IgD-negative memory B cell (primary cell): ENCODE measurements at regions not wholly inside any gene's neighbourhood (a gene's known extent, or its start where the extent isn't known, plus 50 kb on each side); places are given as distances from the start of the nearest gene placed in this dataset.
"Not testable (repeated sequence)": the region's sequence is repeated elsewhere in the genome, so short reads cannot be mapped to it uniquely, and the experiment has no call there.

Experiments
- H3K27ac Mint-ChIP-seq, 3 donors: one replicate each; pipeline ENCODE4 v1.8.0; 2020 to 2022; ENCODE audit warnings: mild to moderate bottlenecking in 3 of 3, mixed read lengths in 3 of 3, moderate library complexity in 1 of 3
- H3K27me3 Mint-ChIP-seq: one replicate; pipeline ENCODE4 v1.8.0; 2021; ENCODE audit warnings: mixed read lengths
- H3K36me3 Mint-ChIP-seq: one replicate; pipeline ENCODE4 v1.8.0; 2020; ENCODE audit warnings: mild to moderate bottlenecking, mixed read lengths
- H3K4me1 Mint-ChIP-seq, 3 donors: one replicate each; pipeline ENCODE4 v1.8.0; 2020 to 2022; ENCODE audit warnings: mixed read lengths in 3 of 3, mild to moderate bottlenecking in 1 of 3
- H3K4me3 Mint-ChIP-seq, 4 donors: one replicate each; pipeline ENCODE4 v1.8.0; 2020 to 2022; ENCODE audit warnings: mild to moderate bottlenecking in 4 of 4, mixed read lengths in 4 of 4, moderate library complexity in 3 of 4
- H3K9me3 Mint-ChIP-seq, 3 donors: one replicate each; pipeline ENCODE4 v1.8.0; 2020 to 2021; ENCODE audit warnings: mixed read lengths in 3 of 3, mild to moderate bottlenecking in 1 of 3

DNA sequence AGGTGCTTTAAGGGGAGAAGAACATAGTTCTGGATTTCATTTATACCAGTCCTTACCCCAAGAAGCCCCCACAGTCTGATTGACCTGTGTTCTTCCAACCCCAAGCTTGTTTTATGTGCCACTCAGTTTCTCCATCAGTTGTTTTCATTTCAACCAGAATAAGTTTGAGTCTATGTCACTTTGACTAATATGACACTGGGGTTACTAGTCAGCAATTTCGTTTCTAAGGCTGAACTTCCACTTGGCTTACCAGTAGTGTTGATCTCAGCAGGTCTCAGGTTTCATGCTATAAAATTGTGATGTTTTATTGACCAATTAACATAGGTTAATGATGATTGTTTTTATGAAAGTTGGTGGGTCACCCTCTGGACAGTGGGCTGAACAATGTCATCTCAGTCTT is 84.8 kb downstream of the TRIM43 start:
- not testable (repeated sequence) for H3K36me3 Mint-ChIP-seq

DNA sequence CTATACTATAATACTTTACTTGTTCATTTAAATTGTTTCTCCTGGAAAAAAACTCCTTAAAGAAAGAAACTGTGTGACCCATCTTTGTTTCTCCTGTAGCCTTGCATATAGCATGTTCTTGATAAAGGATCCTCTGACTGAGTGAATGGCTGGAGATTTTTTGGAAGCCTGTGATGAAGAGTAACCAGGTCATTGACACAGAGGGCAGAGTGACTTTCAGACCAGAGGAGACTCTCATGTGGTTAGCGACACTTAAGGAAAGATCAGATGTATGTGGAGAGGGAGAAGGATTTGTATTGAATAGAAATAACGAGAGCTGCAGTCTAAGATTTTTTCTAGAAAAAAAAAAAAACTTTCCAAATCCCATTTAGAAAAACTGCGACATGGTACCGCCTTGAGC is 85.5 kb downstream of the TRIM43 start:
- H3K9me3 Mint-ChIP-seq, result no peaks in the 10 kb centered on the region
- no peak overlapping the region for H3K4me3 Mint-ChIP-seq
- H3K4me1 Mint-ChIP-seq, result no peaks in the 10 kb centered on the region
- peaks cover 3% of the 10 kb centered on the region for H3K36me3 Mint-ChIP-seq
- peaks cover 19% of the 10 kb centered on the region for H3K27me3 Mint-ChIP-seq
- H3K27ac Mint-ChIP-seq, result no peak overlapping the region

More for the DNA sequence above, 84.8 kb downstream of the TRIM43 start:
- H3K4me3 Mint-ChIP-seq, H3K9me3 Mint-ChIP-seq, H3K4me1 Mint-ChIP-seq, H3K27ac Mint-ChIP-seq: not testable (repeated sequence)
- peaks cover 14% of the 10 kb centered on the region for H3K27me3 Mint-ChIP-seq

DNA sequence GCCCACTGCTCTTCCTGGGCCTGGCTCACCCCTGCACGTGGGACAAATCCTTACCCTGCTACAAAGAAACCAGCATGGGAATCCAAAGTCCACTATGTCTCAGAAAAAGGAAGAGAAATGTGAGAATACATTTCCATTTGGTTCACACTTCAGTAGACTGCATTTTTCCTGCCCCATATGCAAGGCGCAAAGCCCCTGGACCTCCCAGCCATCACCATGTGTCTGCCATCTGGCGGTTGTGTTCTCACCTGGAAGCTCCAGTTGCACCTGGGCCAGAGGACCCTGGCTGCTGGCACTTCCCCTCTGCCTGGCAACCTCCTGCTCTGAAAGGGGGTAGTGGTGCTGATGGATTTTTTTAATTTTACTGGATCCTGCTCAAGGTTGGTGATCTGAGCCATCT is 86.0 kb downstream of the TRIM43 start:
- H3K27me3 Mint-ChIP-seq, result peaks cover 23% of the 10 kb centered on the region
- not testable (repeated sequence) for H3K36me3 Mint-ChIP-seq, H3K4me1 Mint-ChIP-seq, H3K9me3 Mint-ChIP-seq, H3K27ac Mint-ChIP-seq, H3K4me3 Mint-ChIP-seq

DNA sequence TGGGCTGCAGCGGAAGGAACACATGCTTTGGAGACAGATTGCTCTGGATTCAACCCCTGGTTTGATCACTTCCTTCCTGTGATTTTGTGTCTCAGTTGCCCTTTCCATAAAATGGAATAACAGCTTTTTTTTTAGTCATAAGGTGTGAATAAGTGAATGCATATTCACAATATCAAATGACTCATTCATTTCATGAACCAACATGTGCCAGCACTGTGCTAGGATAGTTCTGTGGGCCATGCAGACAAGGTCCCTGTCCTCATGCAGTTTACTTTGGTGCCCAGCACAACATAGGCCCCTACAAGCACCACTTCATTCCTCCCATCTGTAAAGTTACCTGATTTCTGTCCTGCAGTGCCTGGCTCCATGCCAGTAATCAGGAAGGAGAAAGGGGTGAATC is 89.4 kb downstream of the TRIM43 start:
- H3K27me3 Mint-ChIP-seq, result peaks cover 21% of the 10 kb centered on the region
- H3K4me3 Mint-ChIP-seq, H3K36me3 Mint-ChIP-seq, H3K27ac Mint-ChIP-seq, H3K4me1 Mint-ChIP-seq, H3K9me3 Mint-ChIP-seq: not testable (repeated sequence)

DNA sequence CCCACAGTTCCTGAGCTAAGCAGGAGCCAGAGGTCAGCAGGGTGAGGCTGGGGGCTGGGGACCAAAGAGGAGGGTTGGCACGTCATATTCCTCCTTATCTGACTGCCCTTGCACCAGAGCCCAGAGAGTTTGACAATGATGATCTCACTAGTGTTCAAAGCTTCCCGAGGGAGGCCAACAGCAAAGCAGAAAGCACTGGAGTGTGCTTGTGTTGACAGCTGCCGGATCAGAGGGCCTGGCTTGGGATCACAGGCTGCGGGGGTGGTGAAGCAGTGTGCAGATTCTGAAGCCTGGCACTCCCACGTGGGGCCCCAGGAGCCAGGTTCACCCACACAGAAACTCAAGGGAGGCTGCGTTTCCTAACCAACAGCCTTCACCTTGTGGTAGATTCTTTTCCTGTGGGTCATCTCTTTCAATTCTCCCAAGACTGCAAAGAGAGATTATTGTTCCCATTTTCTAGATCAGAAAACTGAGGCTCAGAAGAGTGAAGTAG is 89.8 kb downstream of the TRIM43 start:
- not testable (repeated sequence) for H3K4me3 Mint-ChIP-seq, H3K4me1 Mint-ChIP-seq, H3K9me3 Mint-ChIP-seq, H3K36me3 Mint-ChIP-seq, H3K27ac Mint-ChIP-seq
- peaks cover 21% of the 10 kb centered on the region for H3K27me3 Mint-ChIP-seq

DNA sequence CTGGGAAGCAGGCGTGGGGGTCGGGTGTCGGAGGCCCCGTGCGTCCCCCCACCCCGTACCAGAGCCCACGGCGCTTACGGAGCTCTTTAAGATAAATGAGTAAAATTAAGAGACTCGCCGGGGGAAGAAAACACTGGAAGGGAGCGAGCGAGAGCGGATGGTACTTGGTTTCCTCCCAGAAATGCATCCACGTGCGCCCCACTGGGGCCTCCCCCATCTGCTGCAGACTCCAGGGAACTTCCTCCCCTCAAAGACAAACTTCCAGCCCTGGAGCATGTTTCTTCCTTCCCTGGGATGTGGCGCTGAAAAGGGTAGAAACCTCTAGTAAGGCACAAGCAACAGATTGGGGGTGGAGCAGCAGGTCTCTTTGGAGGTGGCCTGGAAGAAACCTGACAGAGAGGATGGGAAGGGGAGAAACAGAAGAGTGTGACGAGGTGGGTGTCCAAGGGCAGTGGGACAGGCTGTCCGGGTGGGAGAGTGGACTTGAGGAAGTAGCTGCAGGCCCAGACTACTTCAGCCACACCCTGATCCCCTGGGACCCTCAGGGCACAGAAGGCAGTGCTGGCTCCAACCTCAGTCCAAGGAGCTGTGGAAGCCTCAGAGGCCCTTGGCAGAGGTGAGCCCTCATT is 91.2 kb downstream of the TRIM43 start:
- H3K36me3 Mint-ChIP-seq, H3K9me3 Mint-ChIP-seq, H3K4me1 Mint-ChIP-seq: not testable (repeated sequence)
- H3K27ac Mint-ChIP-seq, result peak overlapping the region in 1 of 3 donors; percentile 49
- peak overlapping the region in 2 of 4 donors; percentile 51 to 71 for H3K4me3 Mint-ChIP-seq
- peaks cover 21% of the 10 kb centered on the region for H3K27me3 Mint-ChIP-seq

DNA sequence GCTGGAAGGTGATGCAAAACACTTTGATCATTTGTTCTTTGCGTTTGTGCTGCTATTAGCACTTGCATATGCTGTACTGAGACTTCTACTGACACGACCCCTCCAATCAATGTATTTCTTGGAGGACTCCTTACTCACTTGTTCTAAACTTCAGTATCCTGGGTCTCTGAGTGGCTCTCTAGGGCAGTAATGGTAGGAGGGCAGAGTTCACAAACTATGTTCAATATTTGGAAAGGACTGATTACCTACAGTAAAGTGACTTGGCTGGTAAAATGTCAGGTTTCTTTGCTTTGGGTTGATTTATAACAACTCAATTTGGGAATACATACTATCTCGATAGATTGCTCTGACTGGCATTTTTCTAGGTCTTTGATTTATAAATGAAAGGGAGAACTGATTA is 93.7 kb downstream of the TRIM43 start:
- Mint-ChIP-seq H3K27me3 (peaks cover 18% of the 10 kb centered on the region), H3K36me3 (no peaks in the 10 kb centered on the region), H3K27ac (no peak overlapping the region), H3K4me3 (no peak overlapping the region), H3K9me3 (no peaks in the 10 kb centered on the region), H3K4me1 (peaks cover 0 to 2% (median 2%) of the 10 kb centered on the region in 3 donors)

DNA sequence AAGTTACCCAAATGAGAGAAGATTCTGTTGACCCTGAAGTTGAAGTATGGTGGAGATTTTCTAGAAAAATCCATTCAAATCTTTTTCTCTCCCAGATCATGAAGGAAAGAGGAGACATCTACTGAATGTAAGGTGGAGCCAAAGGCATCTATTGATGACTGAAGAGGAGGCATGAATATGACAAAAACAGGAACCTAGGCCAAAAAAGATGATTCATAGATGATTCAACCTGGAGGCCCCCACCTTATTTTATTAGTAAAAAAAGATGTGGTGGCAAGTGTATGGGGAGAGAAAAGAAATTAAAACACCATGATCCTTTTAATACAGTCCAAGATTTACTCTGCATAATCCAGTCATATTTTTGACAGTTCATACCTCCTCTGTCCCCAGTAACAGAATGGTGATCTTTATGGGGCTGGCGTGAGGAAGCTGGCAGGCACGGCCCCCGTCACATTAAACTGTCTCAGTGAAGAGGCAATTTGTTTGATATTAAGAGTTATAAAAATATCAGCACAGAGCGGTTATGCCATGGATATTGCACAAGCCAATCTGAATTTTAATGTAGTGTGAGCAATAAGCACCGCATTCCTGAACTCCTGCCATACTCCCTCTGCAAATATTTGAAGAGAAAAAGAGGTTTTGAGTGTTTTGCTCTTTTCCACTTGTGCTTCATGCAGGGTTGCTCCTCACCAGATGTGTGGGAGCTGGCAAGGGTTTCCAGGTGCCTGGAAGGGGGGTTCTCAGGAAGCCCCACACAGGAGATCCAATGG is 94.4 kb downstream of the TRIM43 start:
- not testable (repeated sequence) for H3K4me3 Mint-ChIP-seq, H3K9me3 Mint-ChIP-seq, H3K27ac Mint-ChIP-seq, H3K36me3 Mint-ChIP-seq, H3K4me1 Mint-ChIP-seq
- peaks cover 15% of the 10 kb centered on the region for H3K27me3 Mint-ChIP-seq

DNA sequence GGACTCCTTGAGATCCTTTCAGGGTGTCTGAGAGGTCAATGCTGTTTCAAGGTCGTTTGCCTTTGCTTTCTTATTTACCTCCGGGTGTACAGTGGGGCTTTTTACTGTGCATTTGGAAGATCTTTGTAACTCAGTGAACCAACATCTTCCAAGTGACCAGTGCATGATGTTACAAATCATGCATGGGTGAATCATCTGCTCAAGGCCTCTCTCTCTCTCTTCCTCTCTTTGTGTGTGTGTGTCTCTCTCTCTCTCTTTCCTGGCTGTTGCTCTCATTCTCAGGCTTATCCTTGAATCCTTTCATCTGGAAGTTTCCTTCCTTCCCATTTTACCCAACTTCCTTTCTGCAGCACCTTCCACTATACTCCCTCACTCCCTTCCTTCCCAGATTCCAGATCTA is 96.1 kb downstream of the TRIM43 start:
- H3K36me3 Mint-ChIP-seq, H3K27me3 Mint-ChIP-seq, H3K27ac Mint-ChIP-seq, H3K4me1 Mint-ChIP-seq, H3K4me3 Mint-ChIP-seq, H3K9me3 Mint-ChIP-seq: not testable (repeated sequence)

DNA sequence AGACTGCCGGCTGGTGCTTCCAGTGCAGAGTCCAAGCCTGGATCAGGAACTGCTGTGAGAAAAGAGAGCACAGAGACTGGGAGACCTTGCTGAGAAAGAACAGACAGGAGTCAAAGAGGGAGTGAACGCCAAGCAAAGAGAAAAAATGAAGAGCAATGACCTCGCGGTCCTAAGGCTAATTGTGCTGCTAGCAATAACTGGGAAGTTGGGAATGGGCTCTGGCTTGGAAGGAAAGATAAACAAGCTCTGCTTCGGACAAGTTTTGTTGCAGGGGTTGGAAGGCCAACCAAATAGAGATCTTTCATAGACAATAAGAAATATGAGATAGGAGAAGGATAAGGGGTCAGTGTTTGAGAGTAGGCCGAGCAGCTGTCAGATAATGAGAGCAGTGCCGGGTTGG is 99.4 kb downstream of the TRIM43 start:
- H3K4me3 Mint-ChIP-seq, H3K36me3 Mint-ChIP-seq: not testable (repeated sequence)

DNA sequence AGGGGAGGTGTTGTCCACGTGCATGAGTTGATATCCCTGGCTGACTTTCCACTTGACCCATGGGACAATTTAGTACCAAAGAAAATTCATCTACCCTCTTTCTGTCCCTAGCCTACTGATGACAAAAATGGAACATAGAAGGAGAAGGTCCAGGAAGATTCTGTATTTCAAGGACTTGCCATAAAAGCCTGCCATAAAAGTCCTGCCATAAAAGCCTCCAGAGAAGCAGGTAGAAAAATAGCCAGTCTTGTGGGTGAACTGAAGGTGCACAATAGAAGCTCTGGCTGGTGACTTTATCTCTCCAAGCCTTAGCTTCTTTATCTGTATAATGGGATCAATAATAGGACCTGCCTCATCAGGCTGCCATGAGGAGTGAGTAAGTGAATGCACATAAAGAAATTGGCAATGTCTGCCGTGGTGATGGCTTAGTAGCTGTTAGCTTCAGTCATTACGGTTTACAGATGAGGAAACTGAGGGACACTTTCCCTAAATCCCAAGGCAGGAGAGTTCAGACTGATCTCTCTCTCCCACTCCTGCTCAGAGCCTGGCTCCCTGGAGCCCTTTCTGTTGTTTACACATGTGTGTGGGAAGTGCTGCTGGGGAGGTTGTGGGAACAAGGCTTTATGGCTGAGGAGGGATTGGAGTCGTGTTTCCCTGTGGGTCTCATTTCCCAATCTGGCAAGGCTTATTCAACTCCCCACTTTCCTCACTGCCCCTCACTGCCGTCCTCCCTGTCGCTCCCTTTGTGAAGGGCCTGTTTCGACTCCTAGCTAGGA is 101.5 kb downstream of the TRIM43 start:
- Mint-ChIP-seq H3K27ac (peak overlapping the region in 1 of 3 donors; percentile 21), H3K27me3 (peaks cover 15% of the 10 kb centered on the region)
- H3K4me3 Mint-ChIP-seq, H3K9me3 Mint-ChIP-seq, H3K36me3 Mint-ChIP-seq, H3K4me1 Mint-ChIP-seq: not testable (repeated sequence)

More for the DNA sequence above, 99.4 kb downstream of the TRIM43 start:
- H3K4me1 Mint-ChIP-seq, H3K9me3 Mint-ChIP-seq, H3K27me3 Mint-ChIP-seq, H3K27ac Mint-ChIP-seq: not testable (repeated sequence)

DNA sequence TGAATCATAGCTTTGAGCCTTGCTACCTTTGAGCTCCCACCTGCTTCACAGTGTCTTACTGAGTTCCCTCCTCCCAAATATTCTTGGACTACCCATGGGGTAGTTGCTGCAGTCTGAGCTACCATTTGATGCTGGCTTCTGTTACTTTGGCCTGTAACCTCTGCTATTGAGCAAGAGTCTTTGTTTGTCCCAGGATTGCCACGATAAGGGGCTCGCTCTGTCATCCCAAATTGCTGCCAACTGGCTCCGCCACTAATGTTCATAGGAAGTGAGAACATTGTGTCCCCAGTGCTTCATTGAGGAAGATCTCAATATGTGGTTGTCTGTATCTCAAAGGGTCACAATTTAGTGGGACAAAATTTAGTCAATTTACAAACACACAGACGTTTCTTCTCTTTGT is 103.8 kb downstream of the TRIM43 start:
- H3K27me3 Mint-ChIP-seq, result peaks cover 17% of the 10 kb centered on the region
- H3K27ac Mint-ChIP-seq, result peak overlapping the region in 1 of 3 donors; percentile 13
- no peaks in the 10 kb centered on the region for H3K4me1 Mint-ChIP-seq
- H3K36me3 Mint-ChIP-seq, result no peaks in the 10 kb centered on the region
- H3K9me3 Mint-ChIP-seq, result no peaks in the 10 kb centered on the region
- no peak overlapping the region for H3K4me3 Mint-ChIP-seq

DNA sequence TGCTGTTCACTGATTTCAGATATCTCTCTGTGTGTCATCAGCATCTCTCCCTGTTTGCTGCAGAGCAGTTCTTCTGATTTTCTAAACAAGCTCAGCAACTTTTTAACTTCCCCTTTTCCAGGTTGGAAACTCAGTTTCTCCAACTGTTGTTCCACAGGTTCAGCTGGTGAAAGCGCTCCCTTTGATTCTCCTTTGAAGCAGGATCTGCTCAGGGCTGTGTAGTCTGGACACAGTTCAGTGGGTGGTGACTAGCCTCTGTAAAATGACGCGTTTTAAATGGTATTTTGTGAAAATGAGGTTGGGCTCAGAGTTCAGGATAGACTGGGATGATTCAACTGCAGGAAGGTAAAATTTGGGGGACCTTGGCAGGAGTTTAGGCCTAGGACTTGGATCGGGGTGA is 106.3 kb downstream of the TRIM43 start:
- Mint-ChIP-seq H3K4me1 (no peaks in the 10 kb centered on the region), H3K4me3 (no peak overlapping the region), H3K27ac (no peak overlapping the region), H3K36me3 (no peaks in the 10 kb centered on the region), H3K27me3 (peaks cover 17% of the 10 kb centered on the region), H3K9me3 (no peaks in the 10 kb centered on the region)

DNA sequence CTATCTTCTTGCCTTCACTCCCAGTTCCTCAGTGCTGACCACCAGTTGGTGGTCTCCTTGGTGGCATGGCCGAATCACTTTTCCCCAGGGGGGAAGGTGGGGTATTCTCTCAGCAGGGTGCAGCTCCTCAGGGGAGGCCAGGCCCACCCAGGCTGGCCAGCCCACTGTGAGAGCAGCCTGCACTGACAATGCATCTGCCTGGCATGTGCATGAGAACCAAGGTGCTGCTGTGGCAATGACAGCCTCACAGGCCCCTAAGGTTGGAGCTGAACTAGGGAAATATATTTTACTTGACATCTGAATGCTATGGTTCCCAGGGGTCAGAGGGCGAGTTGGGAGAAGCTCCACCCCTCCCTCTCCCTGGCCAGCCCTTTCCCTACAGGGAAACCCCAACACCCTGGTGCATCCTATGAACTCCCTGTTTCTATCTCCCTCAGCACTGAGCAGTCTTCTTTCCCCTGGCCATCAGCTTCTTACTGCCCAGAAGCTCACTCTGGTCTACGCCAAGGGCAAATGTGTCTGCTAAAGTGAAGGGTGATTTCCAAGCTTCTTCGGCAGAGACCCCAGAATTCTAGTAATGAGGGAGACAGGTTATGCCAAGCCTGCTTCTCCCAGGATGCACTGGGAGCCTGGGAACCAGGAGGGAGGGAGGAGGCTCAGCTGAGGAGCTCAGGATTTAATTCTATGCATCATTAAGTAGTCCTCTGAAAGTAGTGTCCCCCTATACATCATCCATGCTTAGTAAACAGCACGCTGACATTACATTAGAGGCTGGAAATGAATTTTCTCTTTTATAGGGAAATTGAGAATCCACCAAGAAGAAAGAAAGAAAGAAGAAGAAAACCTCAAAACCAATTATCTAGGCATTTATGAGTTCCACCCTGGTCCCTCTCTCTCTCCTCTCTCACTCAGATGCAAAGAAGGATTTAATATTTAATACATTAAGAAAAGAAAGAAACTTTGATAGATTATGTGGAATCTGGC is 107.7 kb downstream of the TRIM43 start:
- H3K4me1 Mint-ChIP-seq, H3K27ac Mint-ChIP-seq, H3K9me3 Mint-ChIP-seq, H3K4me3 Mint-ChIP-seq, H3K36me3 Mint-ChIP-seq: not testable (repeated sequence)
- peaks cover 17% of the 10 kb centered on the region for H3K27me3 Mint-ChIP-seq

DNA sequence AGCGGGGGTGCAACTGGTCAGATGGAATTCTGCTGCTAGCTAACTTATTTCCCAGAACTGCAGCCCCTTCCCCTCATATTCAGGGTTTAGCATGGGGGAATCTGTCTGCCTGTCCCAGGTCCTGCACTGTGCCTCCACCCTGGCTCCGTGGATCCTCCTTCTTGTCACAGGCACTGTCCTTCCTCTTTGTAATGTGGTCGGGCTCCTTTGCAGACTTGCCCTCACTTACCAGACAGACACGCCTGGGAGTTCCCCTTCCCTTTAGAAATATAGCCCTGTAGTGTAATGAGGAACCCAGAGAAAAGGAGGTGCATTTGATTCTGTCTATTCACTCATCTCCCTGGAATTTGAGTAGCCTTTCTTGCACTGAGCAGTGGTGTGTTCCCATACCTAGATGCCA is 108.7 kb downstream of the TRIM43 start:
- Mint-ChIP-seq H3K4me3 (no peak overlapping the region), H3K4me1 (no peaks in the 10 kb centered on the region), H3K27ac (no peak overlapping the region), H3K27me3 (peaks cover 15% of the 10 kb centered on the region), H3K9me3 (no peaks in the 10 kb centered on the region), H3K36me3 (no peaks in the 10 kb centered on the region)
